Large intestine (tissue), 3 donors: ENCODE measurements at regions not wholly inside any gene's neighbourhood (a gene's known extent, or its start where the extent isn't known, plus 50 kb on each side); places are given as distances from the start of the nearest gene placed in this dataset.

ENCODE experiments used
- DNase-seq, 2 donors: peaks; one replicate each; pipeline versions ENCODE4 v3.0.0 to v3.0.0-alpha.2; 2013
- H3K27ac ChIP-seq: one replicate; pipeline ENCODE4 v1.5.1; 2013; ENCODE audit warnings: low read length
- H3K27me3 ChIP-seq: 2 replicates; pipeline ENCODE4 v1.6.1; 2013; ENCODE audit warnings: low read length; ENCODE audit not compliant: control insufficient read depth, insufficient read depth
- H3K36me3 ChIP-seq: 2 replicates; pipeline ENCODE4 v1.6.1; 2013; ENCODE audit warnings: low read length; ENCODE audit not compliant: control insufficient read depth, insufficient read depth
- H3K4me1 ChIP-seq: one replicate; pipeline ENCODE4 v1.6.1; 2013; ENCODE audit warnings: low read length; ENCODE audit not compliant: control insufficient read depth, insufficient read depth
- H3K4me3 ChIP-seq: one replicate; pipeline ENCODE4 v1.5.1; 2013; ENCODE audit warnings: low read length
- H3K9me3 ChIP-seq: one replicate; pipeline ENCODE4 v1.6.1; 2013; ENCODE audit warnings: mild to moderate bottlenecking, low read depth, low read length, moderate library complexity; ENCODE audit not compliant: control insufficient read depth
- WGBS: methylation state at CpG from one replicate; pipeline ENCODE4 v1.1.5; 2013; ENCODE audit warnings: low lambda C conversion rate; ENCODE audit not compliant: insufficient coverage; 5-methylcytosine and 5-hydroxymethylcytosine counted together

GRCh38 chr1:219265026-219265515, 91.4 kb downstream of the LYPLAL1 start:
- Histone ChIP-seq H3K4me1 (no peaks in the 10 kb centered on the region), H3K9me3 (no peaks in the 10 kb centered on the region), H3K36me3 (no peaks in the 10 kb centered on the region), H3K27ac (no peak overlapping the region), H3K27me3 (no peaks in the 10 kb centered on the region), H3K4me3 (no peak overlapping the region)
- no peak for DNase-seq
- 100% methylated on average over 2 of the region's 2 CpGs for WGBS

- WGBS, result 100% methylated on average over 2 of the region's 5 CpGs
- Histone ChIP-seq H3K4me3 (no peak overlapping the region), H3K36me3 (no peaks in the 10 kb centered on the region), H3K4me1 (no peaks in the 10 kb centered on the region), H3K9me3 (no peaks in the 10 kb centered on the region), H3K27ac (no peak overlapping the region), H3K27me3 (no peaks in the 10 kb centered on the region)
- no peak for DNase-seq
These were observed 90.9 kb downstream of the LYPLAL1 start for GRCh38 chr1:219264561-219264960.
